ENCODE measurements at regions not wholly inside any gene's neighbourhood (a gene's known extent, or its start where the extent isn't known, plus 50 kb on each side); places are given as distances from the start of the nearest gene placed in this dataset.

GRCh38 chr5:157947156-157947555 is 88.2 kb upstream of the CLINT1 start:
- TF ChIP-seq EZH2 (IDR thresholded peaks at IDR 0.05; ENCODE audit: insufficient read depth, poor library complexity, severe bottlenecking) (no peak), EZH2phosphoT487 (IDR thresholded peaks at IDR 0.05; ENCODE audit: insufficient read depth, low read depth) (no peak)

All from GM23248 (cell line).